ENCODE measurements at regions not wholly inside any gene's neighbourhood (a gene's known extent, or its start where the extent isn't known, plus 50 kb on each side); places are given as distances from the start of the nearest gene placed in this dataset.
A peak's percentile ranks its signal among the peaks of the same experiment; 100 is the strongest.
"Not testable (repeated sequence)": the region's sequence is repeated elsewhere in the genome, so short reads cannot be mapped to it uniquely, and the experiment has no call there.

- DNase-seq: no peak
- H3K36me3 Mint-ChIP-seq (ENCODE audit: low read depth): no peaks in the 10 kb centered on the region
- no peak overlapping the region for H3K4me3 Mint-ChIP-seq
- H3K27ac Mint-ChIP-seq: no peak overlapping the region
- H3K27me3 Mint-ChIP-seq (ENCODE audit: insufficient read depth): peaks cover 33% of the 10 kb centered on the region
- TF ChIP-seq CTCF (IDR thresholded peaks at IDR 0.05): no peak
- H3K9me3 Mint-ChIP-seq: no peaks in the 10 kb centered on the region
- peaks cover 12% of the 10 kb centered on the region; the same call in 1 of the 2 replicates for H3K4me1 Mint-ChIP-seq (ENCODE audit: low read depth)
Observed at GRCh38 chr11:45737056-45737455, 67.9 kb upstream of the SLC35C1 start.

- no peaks in the 10 kb centered on the region for H3K36me3 Mint-ChIP-seq (ENCODE audit: low read depth)
- DNase-seq: peak; percentile 31
- no peak overlapping the region for H3K4me3 Mint-ChIP-seq
- no peaks in the 10 kb centered on the region for H3K9me3 Mint-ChIP-seq
- no peak for TF ChIP-seq CTCF (IDR thresholded peaks at IDR 0.05)
- no peak overlapping the region for H3K27ac Mint-ChIP-seq
- peaks cover 29% of the 10 kb centered on the region for H3K27me3 Mint-ChIP-seq (ENCODE audit: insufficient read depth)
- peaks cover 12% of the 10 kb centered on the region; the same call in 1 of the 2 replicates for H3K4me1 Mint-ChIP-seq (ENCODE audit: low read depth)
Observed at GRCh38 chr11:45736424-45736823, 68.5 kb upstream of the SLC35C1 start.

- peaks cover 30% of the 10 kb centered on the region for H3K27me3 Mint-ChIP-seq (ENCODE audit: insufficient read depth)
- DNase-seq: no peak
- no peaks in the 10 kb centered on the region for H3K36me3 Mint-ChIP-seq (ENCODE audit: low read depth)
- no peaks in the 10 kb centered on the region for H3K9me3 Mint-ChIP-seq
- TF ChIP-seq CTCF (IDR thresholded peaks at IDR 0.05): no peak
- peaks cover 12% of the 10 kb centered on the region; the same call in 1 of the 2 replicates for H3K4me1 Mint-ChIP-seq (ENCODE audit: low read depth)
- H3K4me3 Mint-ChIP-seq: no peak overlapping the region
- H3K27ac Mint-ChIP-seq: no peak overlapping the region
Observed at GRCh38 chr11:45733176-45733575, 67.8 kb upstream of the CHST1 start.

DNA sequence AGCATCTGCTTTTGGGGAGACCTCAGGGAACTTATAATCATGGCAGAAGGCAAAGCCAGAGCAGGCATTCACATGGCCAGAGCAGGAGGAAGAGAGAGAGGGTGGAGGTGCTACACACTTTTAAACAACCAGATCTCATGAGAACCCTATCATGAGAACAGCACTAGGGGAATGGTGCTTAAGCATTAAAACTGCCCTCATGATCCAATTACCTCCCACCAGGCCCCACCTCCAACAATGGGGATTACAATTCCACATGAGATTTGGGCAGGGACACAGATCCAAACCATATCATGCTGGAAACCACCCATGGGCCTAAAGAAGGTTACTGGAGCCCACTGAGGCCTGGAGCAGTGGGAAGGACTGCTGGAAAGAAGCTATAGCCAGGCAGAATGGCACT is 66.9 kb upstream of the CHST1 start:
- no peak for DNase-seq
- H3K27me3 Mint-ChIP-seq (ENCODE audit: insufficient read depth): peaks cover 30% of the 10 kb centered on the region
- no peak overlapping the region for H3K4me3 Mint-ChIP-seq
- no peak for TF ChIP-seq CTCF (IDR thresholded peaks at IDR 0.05)
- H3K4me1 Mint-ChIP-seq (ENCODE audit: low read depth): peaks cover 11% of the 10 kb centered on the region; the same call in 1 of the 2 replicates
- H3K9me3 Mint-ChIP-seq: no peaks in the 10 kb centered on the region
- H3K27ac Mint-ChIP-seq: no peak overlapping the region
- H3K36me3 Mint-ChIP-seq (ENCODE audit: low read depth): no peaks in the 10 kb centered on the region

DNA sequence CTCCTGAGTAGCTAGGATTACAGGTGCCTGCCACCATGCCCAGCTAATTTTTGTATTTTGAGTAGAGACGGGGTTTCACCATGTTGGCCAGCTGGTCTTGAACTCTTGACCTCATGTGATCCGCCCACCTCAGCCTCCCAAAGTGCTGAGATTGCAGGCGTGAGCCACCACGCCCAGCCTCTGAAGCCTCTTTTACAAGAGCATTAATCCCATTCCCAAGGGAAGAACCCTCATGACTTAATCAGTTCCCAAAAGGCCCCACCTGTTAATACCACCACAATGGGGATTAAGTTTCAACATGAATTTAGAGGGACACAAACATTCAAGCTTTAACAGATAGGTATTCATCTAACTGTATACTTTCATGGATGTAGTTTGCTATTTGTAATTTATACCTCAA is 65.7 kb upstream of the CHST1 start:
- not testable (repeated sequence) for H3K4me3 Mint-ChIP-seq; H3K27ac Mint-ChIP-seq; DNase-seq; H3K36me3 Mint-ChIP-seq (ENCODE audit: low read depth); H3K9me3 Mint-ChIP-seq; H3K4me1 Mint-ChIP-seq (ENCODE audit: low read depth)
- peaks cover 34% of the 10 kb centered on the region for H3K27me3 Mint-ChIP-seq (ENCODE audit: insufficient read depth)

DNA sequence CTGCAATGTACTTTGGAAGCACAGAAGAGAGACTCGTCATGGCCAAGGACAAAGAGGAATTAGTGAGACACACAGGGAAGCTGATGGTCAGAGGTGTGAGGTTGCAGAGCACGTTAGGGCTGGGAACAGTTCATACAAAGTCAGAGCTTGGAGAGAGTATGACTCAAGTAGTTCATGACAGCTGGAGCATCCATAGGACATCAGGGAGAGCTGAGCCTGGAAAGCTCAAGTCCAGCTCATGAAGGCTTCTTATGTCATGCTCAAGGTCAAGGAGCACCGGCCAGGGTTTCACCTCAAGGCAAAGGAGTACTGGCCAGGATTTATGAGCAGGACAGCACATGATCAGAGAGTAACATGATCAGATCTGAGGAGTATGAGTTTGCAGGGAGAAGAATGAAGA is 64.6 kb upstream of the CHST1 start:
- Mint-ChIP-seq H3K4me1 (ENCODE audit: low read depth) (no peaks in the 10 kb centered on the region), H3K36me3 (ENCODE audit: low read depth) (no peaks in the 10 kb centered on the region), H3K27ac (no peak overlapping the region), H3K27me3 (ENCODE audit: insufficient read depth) (peaks cover 33% of the 10 kb centered on the region), H3K9me3 (no peaks in the 10 kb centered on the region), H3K4me3 (no peak overlapping the region)
- TF ChIP-seq CTCF (IDR thresholded peaks at IDR 0.05): no peak
- no peak for DNase-seq
